HCT116 (cell line): ENCODE measurements at regions not wholly inside any gene's neighbourhood (a gene's known extent, or its start where the extent isn't known, plus 50 kb on each side); places are given as distances from the start of the nearest gene placed in this dataset.

Source experiments
- ATF3 ChIP-seq: IDR thresholded peaks from 2 replicates; pipeline ENCODE4 v1.6.1; 2012
- CEBPB ChIP-seq: IDR thresholded peaks from 2 replicates; pipeline ENCODE4 v1.6.1; 2012; ENCODE audit warnings: low read depth
- CTCF ChIP-seq, 3 experiments: fragments of 200-600 bp in 1 of 3; sonication (generic) in 1 of 3; IDR thresholded peaks in 2 of 3; conservative IDR thresholded peaks in 1 of 3; 2 replicates each; pipeline ENCODE4 v1.5.1; 2012 to 2017; ENCODE audit warnings: low read depth in 2 of 3, low read length in 2 of 3, antibody characterized with exemption in 1 of 3, borderline replicate concordance in 1 of 3, control low read depth in 1 of 3, mild to moderate bottlenecking in 1 of 3, mixed read lengths in 1 of 3, mixed run types in 1 of 3, moderate library complexity in 1 of 3; ENCODE audit not compliant: insufficient read depth in 1 of 3
- EZH2 ChIP-seq: fragments of 200-600 bp; sonication (generic); IDR thresholded peaks from 2 replicates; pipeline ENCODE4 v1.6.1; 2017; ENCODE audit warnings: antibody characterized with exemption, mixed run types
- EZH2phosphoT487 ChIP-seq: fragments of 200-600 bp; IDR thresholded peaks from 2 replicates; pipeline ENCODE4 v1.6.1; 2018; ENCODE audit warnings: antibody characterized with exemption, borderline replicate concordance
- POLR2A ChIP-seq: IDR thresholded peaks from 2 replicates; pipeline ENCODE4 v1.7.0; 2011; ENCODE audit warnings: borderline replicate concordance; ENCODE audit not compliant: insufficient read depth, insufficient read length; ENCODE audit errors: extremely low read depth
- POLR2AphosphoS5 ChIP-seq: IDR thresholded peaks from 2 replicates; pipeline ENCODE4 v1.6.1; 2011; ENCODE audit warnings: mild to moderate bottlenecking, low read depth, low read length, moderate library complexity
- SIN3A ChIP-seq: IDR thresholded peaks from 2 replicates; pipeline ENCODE4 v1.6.1; 2012; ENCODE audit warnings: low read depth
- SP1 ChIP-seq: IDR thresholded peaks from 2 replicates; pipeline ENCODE4 v1.6.1; 2012; ENCODE audit warnings: low read depth
- TCF7L2 ChIP-seq: IDR thresholded peaks from 2 replicates; pipeline ENCODE4 v1.7.0; 2011; ENCODE audit warnings: borderline replicate concordance, inconsistent platforms; ENCODE audit not compliant: insufficient read depth, insufficient read length; ENCODE audit errors: extremely low read depth

- TF ChIP-seq CTCF (IDR thresholded peaks at IDR 0.05 in 2 of 3, conservative IDR thresholded peaks at IDR 0.05 in 1 of 3; ENCODE audit: borderline replicate concordance in 1 of 3, insufficient read depth in 1 of 3, low read depth in 2 of 3, low read length in 2 of 3) (no peak), EZH2 (no peak), POLR2AphosphoS5 (no peak), CEBPB (no peak), ATF3 (no peak), SP1 (no peak), SIN3A (no peak), POLR2A (no peak), TCF7L2 (no peak), EZH2phosphoT487 (no peak)
These were observed 764.0 kb upstream of the LRRN3 start for GRCh38 chr7:110326966-110327365.
